GM13977 (cell line): ENCODE measurements at regions not wholly inside any gene's neighbourhood (a gene's known extent, or its start where the extent isn't known, plus 50 kb on each side); places are given as distances from the start of the nearest gene placed in this dataset.

Experiments used
- DNase-seq: peaks from one replicate; pipeline ENCODE4 v3.0.0; 2012; ENCODE audit warnings: low spot score
- CTCF ChIP-seq: IDR thresholded peaks from 2 replicates; pipeline ENCODE4 v1.5.1; 2012; ENCODE audit warnings: mild to moderate bottlenecking, control low read depth; ENCODE audit not compliant: insufficient read depth; ENCODE audit errors: extremely low read depth, missing control alignments
- in situ Hi-C: fragments of 300-500 bp; cut with MboI; formaldehyde crosslinking; loops from one replicate; pipeline ENCODE4 v1.12.0; 2022; ENCODE audit warnings: low sequenced_read_pairs, low pct_unique_long_range_greater_than_20kb, mixed read lengths, inconsistent platforms; ENCODE audit not compliant: unreplicated experiment

- no peak for TF ChIP-seq CTCF
- no peak for DNase-seq
- in situ Hi-C loops = no loop called here
Observed at GRCh38 chr20:10987651-10988383, 314.0 kb upstream of the JAG1 start.

DNA sequence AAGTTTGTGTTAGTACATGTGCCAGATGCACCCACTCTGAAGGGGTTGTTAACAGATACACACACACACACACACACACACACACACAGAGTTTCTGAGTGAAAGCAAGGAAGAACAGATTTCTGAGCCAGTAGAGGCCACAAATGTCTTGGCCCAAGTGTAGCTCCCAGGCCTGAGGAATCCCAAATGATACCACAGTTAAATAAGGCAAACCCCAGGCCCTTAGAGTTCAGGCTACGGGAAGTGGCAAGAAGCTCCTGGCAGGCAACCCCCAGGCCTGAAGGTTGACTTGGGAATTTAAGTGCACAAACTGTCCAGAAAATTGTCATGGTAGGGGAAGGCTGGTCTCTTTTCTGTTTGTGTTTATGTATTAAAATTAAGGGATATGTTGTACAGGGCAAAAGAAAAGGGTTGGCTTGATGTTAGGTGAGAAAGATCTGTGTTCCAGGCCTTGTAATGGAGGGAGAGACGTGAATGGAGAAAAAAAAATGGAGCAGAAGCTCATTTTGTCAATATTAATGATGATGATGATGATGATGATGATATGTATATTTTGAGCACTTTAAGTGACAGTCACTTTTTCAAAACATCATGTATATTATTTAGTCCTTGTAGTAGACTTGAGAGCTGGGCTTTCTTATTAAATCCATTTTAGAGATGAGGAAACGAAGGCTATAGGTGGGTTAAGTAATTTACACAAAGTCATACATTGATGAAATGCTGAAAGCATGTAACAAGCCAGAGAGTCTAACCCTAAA, 317.0 kb upstream of the JAG1 start:
- DNase-seq = no peak
- in situ Hi-C loops = no loop called here
- no peak for TF ChIP-seq CTCF

GRCh38 chr20:10992731-10993130, 318.9 kb upstream of the JAG1 start:
- in situ Hi-C loops = no loop called here
- no peak for DNase-seq
- no peak for TF ChIP-seq CTCF

GRCh38 chr20:10994991-10995700, 321.3 kb upstream of the JAG1 start:
- no peak for DNase-seq
- in situ Hi-C loops = no loop called here
- no peak for TF ChIP-seq CTCF

DNA sequence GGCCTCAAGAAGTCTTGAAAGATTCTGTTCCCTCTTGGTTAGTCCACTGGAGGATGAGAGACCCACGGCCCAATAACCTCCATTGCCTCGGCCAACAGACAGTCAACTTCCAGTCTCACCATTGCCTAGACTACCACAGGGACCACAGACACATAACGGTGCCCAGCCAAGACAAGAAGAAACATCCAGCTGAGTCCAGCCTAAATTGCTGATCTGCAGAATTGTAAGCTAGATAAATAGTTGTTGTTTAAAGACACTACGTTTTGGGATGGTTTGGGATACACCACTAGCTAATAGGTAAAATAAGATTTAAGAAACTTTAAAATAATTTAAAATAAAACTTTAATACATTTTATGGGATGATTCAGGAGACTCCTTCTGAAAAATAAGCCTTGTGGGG, 324.7 kb upstream of the JAG1 start:
- DNase-seq = no peak
- TF ChIP-seq CTCF = no peak
- in situ Hi-C loops = no loop called here

DNA sequence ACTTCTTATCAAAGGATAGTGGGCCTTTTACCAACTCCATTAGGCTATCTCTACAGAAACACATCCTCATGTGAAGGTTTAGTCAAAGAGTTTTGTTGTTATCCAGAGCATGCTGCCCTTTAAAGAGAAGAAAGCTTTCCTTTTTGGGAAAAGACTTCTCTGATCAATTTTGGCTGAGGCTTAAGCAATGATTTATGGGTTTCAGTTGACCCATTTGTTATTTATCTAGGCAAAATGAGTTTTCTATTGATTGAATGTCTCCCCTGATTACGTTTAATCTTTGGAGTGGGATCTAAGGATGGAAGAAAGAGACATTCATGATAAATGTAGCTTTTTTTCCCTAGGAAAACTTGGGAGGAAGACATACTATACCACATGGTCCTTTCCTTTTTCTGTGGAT, 326.6 kb upstream of the JAG1 start:
- in situ Hi-C loops = no loop called here
- no peak for TF ChIP-seq CTCF
- no peak for DNase-seq
